ENCODE measurements at regions not wholly inside any gene's neighbourhood (a gene's known extent, or its start where the extent isn't known, plus 50 kb on each side); places are given as distances from the start of the nearest gene placed in this dataset.
"Not testable (repeated sequence)": the region's sequence is repeated elsewhere in the genome, so short reads cannot be mapped to it uniquely, and the experiment has no call there.

DNA sequence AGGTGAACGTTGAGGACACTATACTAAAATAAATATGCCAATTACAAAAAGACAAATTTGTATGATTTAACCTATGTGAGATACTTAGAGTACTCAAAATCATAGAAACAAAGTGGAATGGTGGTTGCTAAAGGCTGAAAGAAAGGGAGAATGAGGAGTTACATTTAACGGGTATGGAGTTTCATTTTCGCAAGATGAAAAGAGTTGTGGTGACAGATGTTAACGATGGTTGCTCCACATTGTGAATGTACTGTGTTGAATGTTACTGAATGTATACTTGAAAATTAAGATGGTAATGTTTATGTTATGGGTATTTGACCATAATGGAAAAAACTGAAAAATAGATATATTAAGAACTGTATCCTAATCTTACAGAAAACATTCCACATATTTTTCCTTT, 51.3 kb upstream of the MOCS2 start:
- DNase-seq: no peak

DNA sequence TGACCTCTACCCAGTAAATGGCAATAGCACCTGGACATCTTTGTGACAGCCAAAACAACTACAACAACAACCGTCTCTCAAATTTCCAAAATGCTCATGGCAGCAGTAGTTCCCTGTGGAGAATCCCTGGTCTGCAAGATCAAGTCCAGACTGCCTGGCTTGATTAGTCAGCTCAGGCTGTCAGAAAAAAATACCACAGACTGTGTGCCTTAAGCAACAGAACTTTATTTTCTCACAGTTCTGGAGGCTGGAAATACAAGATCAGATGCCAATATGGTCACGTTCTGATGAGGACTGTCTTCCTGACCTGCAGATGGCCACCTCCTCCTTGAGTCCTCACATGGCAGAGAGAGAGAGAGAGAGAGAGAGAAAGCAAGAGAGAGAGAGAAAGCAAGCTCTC, 52.3 kb upstream of the MOCS2 start:
- no peak for DNase-seq

GRCh38 chr5:53164478-53165165, 55.1 kb upstream of the MOCS2 start:
- DNase-seq: no peak

DNA sequence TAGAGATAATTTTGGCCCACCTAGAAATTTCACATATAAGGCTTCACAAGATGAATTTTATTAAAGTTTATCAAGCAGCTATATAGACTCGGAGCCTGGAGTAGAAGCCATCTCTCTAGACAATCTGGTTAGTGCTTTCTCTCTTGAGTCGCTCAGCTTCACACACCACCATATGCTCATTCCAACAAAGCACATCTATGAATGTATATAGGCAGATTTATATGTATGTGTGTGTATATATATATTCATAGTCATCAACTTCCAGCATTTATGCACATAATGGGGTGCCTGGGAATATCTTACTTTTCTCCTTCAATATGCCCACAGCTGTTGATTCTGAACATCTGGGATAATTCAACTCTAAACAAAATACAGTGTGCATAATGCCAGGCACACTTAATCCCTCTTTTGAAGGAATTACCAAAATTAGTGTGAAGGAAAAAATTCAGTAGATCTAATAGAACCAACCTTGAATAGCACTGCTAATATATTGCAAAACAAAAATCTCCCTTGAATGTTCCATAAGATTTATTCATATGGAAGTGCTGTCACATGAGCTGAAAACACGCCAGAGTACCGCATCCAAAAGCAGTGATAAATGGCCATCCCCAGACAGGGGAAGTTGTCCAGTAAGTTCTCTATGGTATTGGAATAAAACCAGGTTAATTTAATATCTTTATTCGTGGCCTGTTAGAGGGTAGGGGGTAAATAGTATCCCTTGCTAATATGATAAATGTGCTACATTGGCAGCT, 56.0 kb upstream of the MOCS2 start:
- DNase-seq: no peak

GRCh38 chr5:53166183-53166495, 56.6 kb upstream of the MOCS2 start:
- no peak for DNase-seq

DNA sequence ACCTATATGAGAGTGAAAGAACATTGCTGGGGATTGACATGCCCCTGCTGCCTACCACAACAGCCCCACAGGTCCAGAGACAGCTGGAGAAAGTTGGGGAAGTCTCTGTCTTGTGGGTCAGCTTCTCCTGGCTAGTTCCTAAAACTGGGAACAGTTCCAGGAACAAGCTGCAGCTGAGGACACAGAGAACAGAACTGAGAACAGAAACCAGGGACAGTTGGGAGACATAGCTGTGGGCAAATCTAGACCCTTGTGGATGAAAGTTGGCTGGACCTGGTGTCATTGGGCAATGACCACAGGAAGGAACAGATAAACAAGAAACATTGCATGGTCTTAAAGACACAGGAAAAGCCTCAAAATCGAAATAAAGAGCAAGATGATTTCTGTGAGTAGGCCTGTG, 58.3 kb upstream of the MOCS2 start:
- no peak for DNase-seq

DNA sequence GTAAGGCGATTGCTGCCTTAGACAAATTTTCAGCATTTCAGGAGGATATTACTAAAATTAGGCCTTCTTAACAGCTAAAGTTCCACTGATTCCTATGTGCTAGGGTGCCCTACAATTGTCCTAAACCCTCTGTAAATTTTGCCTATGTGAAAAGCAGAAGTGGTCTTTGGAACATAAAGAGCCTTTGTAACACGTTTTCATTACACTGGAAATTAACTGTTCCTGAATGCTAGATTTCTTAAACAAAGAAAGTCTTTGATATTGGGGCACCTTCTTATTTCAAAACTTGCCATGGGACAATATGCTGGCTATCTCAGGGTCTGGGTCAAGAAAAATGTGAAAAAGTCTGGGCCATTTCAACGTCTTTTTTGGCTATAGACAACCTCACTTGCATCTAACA, 60.4 kb upstream of the MOCS2 start:
- DNase-seq: no peak

DNA sequence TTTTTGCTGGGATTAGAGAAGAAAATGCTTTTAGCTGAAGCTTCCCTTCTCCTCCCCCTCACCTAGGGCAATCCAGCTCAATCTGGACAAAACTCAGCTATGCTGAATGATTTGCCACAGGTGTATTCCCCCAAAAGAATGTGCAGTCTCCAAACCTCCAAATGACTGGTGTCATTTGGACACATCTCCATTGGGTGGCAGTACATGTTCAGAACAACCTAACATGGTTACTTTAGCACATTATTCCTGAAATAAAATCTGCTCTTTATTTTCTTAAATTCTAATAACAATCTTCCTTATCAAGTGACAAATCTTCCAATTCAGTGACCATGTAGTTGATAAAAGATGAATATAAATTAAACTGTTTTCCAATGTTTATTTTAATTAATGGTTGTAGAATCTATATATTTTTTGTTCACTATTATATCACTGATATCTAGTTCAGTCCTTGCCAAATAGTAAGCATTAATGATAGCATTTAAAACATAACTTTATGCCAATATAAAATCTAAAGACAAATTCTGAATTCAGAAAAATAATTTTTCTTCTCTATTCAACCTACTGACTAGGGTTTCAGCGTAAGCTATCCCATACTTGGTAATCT, 61.3 kb upstream of the MOCS2 start:
- DNase-seq: no peak

DNA sequence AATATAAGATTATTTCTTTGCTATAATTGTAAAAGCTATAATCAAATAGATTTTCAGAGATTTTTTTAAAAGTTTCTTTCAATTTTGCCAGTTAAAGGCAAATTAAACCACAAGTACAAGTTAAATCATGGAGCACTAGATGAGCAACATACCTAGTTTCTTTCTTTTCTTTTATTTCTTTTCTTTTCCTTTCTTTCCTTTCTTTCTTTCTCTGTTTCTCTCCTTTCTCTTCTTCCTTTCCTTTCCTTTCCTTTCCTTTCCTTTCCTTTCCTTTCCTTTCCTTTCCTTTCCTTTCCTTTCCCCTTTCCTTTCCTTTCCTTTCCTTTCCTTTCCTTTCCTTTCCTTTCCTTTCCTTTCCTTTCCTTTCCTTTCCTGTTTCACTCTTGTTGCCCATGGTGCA, 62.5 kb upstream of the MOCS2 start:
- DNase-seq: not testable (repeated sequence)

GRCh38 chr5:53172630-53173029, 63.1 kb upstream of the MOCS2 start:
- no peak for DNase-seq

DNA sequence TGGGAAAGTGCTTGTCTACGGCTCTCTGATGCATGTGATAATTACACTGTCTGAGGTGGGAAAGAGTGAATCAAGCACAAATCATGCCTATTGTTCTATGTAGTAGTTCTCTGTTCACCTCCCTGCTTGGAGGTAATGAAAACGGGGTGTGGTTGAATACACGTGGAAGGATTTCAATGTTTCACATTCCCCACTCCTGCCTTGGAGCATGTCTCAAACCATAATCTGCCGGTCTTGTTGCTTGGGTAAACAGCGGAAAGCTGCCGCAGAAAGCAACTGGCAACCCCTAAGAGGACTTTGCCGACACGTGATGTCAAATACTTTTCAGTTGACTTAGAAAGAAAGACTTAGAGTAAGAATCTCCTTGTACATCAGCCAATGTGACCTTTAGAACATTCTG, 63.5 kb upstream of the MOCS2 start:
- DNase-seq: no peak

DNA sequence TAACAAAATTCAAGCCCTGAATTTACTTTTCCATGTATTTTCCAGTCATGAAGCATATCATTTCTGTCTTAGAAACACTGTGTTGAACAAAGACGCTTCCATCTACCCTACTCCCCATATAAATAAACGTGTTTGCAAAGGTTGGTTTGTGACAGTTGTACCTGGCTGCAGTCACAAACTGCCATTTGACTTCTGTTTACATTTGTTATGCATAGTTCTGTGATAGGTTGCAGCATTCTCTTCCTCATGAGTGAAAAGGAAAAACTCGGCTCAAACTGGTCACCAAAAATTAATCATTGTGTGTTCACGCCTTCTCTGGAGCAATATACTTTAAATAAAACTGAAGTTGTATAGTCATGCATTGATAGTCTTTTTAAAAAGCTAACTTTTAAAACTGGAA, 69.3 kb upstream of the MOCS2 start:
- DNase-seq: no peak

DNA sequence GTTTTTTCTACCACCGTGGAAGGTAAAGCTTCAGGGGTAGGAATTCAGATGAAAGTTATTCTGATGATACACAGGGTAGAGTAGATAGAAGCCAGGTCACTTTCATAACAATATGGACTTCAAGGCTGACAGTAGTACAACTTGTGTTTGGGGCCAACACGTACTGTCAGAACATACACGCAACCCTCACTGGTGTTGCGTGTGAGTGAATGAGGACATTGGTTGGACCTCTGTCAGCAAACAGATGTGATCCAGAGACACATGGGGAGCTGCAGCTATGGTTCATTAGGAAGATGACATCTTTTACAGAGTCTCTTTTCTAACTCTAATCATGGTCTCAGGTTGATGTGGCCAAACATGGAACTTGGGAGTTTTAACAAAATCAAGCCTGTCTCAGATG, 70.1 kb upstream of the MOCS2 start:
- DNase-seq: no peak

DNA sequence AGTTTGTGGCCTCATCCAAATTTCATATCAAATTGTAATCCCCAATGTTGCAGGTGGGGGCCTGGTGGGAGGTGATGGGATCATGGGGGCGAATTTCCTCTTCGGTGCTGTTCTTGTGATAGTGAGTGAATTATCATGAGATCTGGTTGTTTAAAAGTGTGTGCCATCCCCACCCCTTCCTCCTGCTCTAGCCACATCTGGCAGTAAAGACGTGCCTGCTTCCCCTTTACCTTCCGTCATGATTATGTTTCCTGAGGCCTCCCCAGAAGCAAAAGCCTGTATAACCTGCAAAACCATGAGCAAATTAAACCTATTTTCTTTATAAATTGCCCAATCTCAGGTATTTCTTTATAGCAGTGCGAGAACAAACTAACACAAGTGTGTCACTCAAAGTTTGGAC, 71.0 kb upstream of the MOCS2 start:
- no peak for DNase-seq

DNA sequence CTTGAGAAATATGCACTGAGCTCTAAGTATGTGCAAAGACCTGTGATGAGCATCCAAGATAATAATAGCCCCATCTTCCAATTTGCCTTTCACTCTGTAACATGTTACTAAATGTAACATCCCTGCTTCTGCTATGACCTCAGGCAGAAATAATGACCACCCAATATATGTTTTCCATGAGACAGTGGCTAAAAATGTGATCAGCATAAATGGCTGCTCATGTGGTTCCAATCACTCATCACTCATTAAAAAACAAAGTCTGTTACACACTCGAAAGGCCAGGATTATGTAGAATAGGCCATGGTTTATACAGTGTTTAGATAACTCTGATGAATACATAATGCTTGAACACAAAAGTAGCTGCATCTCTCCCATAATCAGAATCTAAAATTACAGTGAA, 71.4 kb upstream of the MOCS2 start:
- no peak for DNase-seq

DNA sequence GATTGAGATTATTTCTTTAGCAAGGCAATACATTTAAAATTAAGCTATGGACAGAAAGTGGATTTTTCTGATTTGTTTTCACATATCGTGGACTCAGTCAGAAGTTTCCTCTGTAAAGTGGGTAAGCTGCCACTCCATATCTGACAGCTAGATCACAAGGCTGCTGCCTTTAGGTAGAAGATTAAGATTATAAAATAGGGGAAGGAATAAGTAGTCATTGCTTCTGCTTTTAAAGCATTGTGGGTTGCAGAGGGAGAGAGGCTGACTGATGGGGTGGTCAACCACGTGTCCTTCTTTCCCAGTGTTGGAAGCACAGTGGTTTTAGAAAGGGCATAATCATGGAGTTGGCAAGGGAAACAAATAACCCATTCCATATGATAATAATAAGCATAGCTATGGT, 74.3 kb upstream of the MOCS2 start:
- no peak for DNase-seq

DNA sequence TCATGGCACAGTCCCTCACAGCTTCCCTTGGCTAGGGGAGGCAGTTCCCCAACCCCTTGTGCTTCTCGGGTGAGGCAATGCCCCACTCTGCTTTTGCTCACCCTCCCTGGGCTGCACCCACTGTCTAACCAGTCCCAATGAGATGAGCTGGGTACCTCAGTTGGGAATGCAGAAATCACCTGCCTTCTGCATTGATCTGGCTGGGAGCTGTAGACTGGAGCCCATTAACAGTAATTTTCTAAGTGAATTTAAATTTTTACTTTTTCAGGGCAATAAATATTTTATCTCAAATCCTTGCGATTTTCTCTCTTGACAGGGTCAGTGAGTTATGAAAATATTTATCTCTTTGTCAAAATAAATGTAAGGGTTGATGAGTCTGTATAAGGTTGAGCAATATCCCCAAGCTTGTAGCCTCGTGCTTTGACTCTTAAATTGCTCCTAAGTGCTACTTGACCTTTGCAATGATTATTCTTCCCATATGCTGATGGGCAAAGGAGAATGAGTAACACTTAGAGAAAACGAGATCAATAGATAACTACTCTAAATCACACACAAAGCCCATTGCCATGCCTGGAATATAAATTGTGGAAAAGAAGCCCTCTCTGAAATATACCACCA, 82.1 kb upstream of the MOCS2 start:
- DNase-seq: no peak

DNA sequence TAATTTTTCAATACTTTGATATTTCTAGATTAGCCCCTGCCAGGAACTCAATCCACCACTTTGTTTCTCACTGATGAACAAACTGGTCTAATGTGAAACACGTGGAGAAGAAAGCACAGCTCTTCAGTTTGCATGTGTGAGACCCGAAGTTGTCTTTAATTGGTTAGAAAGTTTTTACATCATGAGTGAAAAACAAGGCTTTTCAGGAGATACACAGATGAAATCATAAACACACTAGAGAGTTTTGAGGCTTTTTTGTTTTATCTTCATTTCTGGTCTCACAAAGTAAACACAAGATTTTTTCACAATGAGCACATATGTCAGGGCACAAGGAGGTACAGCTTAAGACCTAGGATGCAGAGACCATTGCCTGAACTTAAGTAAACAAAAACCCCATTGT, 84.5 kb upstream of the MOCS2 start:
- DNase-seq: no peak

GRCh38 chr5:53199882-53200281, 90.3 kb upstream of the MOCS2 start:
- no peak for DNase-seq

DNA sequence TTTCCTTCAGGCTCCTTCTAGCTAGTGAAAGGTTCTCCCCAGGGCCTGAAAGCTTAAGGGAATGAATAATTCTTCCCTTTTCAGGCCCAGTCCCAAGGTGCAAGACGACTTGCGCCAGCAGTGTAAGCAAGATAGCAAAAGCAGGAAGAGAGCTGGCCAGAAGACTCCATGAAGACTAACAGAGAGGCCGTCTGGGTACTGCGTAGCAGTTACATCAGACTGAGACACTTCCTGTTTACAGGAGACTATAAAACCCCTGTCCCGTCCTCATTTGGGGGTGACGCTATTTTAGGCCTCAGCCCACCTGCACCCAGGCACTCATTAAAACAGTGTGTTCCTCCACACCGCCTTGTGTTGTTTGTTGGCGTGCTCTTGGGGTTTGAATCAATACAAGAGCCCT, 90.7 kb upstream of the MOCS2 start:
- DNase-seq: no peak

DNA sequence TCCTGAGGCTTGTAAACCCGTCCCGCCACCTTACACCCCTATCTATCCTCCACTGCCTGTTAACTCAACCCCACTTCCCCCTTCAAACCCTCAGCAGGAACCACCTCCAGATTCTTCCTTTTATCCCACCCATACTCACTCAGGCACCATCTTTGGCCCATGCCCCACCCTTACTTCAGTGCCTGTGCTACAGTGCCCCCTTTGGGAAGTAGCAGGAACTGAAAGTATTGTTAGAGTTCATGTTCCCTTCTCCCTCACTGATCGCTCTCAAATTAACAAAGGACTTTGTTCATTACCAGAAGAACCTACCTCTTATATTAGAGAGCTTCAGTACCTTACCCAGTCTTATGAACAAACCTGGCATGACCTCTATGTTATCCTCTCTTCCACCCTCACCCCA, 92.2 kb upstream of the MOCS2 start:
- DNase-seq: no peak

DNA sequence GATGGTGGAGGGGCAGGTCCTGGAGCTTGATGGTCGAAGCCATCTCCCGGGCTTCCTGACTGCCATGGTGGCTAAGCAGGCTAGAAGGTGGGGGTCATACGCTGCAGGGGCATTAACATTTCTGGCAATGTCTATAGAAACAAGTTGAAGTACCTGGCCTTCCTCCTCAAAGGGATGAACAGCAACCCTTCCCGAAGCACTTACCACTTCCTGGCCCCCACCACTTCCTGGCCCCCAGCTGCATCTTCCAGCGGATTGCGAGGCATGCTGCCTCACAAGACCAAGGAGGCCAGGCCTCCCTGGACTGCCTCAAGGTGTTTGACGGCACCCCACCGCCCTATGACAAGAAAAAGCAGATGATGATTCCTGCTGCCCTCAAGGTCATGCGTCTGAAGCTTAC, 97.0 kb upstream of the MOCS2 start:
- no peak for DNase-seq

DNA sequence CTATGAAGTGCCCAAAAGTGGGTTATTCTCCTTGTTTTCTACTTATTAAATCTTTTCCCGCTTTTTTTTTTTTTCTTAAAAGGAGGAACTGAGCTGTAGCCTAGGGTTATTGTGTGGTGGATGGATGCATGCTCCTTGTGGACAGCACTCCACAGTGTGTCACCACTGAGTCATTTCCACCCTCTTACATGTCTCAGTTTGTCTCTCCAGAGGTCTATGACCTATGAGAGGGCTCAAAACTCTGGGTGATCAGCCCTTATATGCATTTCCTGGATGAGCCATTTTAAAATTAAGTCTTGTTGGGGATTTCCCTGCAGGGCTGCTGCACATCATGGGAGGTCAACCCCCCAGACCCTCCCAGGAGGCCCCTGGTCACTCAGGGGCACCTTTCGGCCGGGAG, 102.2 kb upstream of the MOCS2 start:
- no peak for DNase-seq

DNA sequence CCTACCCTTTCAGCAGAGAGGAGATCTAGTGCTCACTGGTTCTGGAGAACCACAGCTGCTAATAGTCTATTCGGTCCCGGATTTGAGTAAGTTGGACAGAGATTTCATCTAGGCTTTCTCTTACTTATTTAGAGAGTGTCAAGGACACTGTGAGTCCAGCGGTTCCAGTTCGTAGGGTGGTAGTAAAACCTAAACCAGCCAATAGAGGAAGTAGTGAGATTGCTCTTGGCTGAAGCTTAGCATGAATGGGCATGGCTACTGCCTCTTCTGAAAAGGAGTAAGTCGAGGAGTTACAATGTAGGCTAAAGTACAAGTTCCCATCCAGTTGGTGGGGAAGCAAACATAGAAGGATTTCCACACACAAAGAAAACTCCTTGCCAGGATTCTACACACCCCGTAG, 109.6 kb upstream of the MOCS2 start:
- DNase-seq: no peak

Data from NCI-H187 treated with DMSO at 0.1 percent for 48 hours (cell line).